ENCODE measurements at regions not wholly inside any gene's neighbourhood (a gene's known extent, or its start where the extent isn't known, plus 50 kb on each side); places are given as distances from the start of the nearest gene placed in this dataset.

- no peak for TF ChIP-seq CTCF (IDR thresholded peaks at IDR 0.05; ENCODE audit: insufficient read depth, low read length)
- no peak for TF ChIP-seq POLR2AphosphoS5 (IDR thresholded peaks at IDR 0.05; ENCODE audit: low read depth)
Measured at GRCh38 chr11:13104619-13105236, 95.6 kb downstream of the RASSF10 start.

Measured in HL-60 (cell line).